ENCODE measurements at regions not wholly inside any gene's neighbourhood (a gene's known extent, or its start where the extent isn't known, plus 50 kb on each side); places are given as distances from the start of the nearest gene placed in this dataset.
A peak's percentile ranks its signal among the peaks of the same experiment; 100 is the strongest.
"Not testable (repeated sequence)": the region's sequence is repeated elsewhere in the genome, so short reads cannot be mapped to it uniquely, and the experiment has no call there.

DNA sequence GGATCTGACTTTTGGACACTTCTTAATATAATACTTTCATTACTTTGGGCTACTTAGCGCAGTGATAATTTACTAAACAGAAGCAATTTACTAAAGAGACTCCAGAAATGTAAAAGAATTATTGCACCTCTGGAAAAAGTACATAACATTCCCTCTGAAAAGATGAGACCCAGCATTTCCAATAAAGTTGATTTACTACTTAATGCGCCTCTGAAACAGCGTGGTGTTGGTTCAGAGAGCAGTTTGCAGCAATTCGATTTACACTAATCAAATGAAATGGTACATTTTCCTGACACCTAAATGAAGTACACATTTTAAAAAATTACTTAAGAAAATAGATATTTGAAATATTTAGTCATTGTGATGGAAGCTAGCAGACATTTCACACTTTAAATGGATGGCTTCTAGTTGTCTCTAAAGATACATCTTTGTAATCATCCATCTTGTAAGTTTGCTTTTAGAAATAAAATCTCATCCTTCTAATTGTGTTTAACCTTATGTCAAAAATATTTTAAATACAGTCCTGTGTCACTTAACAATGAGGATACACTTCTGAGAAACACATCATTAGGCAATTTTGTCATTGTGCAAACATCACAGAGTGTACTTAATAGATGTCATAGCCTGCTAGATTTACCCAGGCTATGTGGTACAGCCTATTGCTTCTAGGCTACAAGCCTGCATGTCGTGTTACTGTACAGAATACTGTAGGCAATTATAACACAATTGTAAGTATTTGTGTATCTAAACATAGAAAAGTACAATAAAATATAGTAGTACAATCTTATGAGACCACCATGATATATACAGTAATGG, 284.6 kb upstream of the UBE2E3 start:
- DNase-seq (ENCODE audit: low spot score) = no peak

DNA sequence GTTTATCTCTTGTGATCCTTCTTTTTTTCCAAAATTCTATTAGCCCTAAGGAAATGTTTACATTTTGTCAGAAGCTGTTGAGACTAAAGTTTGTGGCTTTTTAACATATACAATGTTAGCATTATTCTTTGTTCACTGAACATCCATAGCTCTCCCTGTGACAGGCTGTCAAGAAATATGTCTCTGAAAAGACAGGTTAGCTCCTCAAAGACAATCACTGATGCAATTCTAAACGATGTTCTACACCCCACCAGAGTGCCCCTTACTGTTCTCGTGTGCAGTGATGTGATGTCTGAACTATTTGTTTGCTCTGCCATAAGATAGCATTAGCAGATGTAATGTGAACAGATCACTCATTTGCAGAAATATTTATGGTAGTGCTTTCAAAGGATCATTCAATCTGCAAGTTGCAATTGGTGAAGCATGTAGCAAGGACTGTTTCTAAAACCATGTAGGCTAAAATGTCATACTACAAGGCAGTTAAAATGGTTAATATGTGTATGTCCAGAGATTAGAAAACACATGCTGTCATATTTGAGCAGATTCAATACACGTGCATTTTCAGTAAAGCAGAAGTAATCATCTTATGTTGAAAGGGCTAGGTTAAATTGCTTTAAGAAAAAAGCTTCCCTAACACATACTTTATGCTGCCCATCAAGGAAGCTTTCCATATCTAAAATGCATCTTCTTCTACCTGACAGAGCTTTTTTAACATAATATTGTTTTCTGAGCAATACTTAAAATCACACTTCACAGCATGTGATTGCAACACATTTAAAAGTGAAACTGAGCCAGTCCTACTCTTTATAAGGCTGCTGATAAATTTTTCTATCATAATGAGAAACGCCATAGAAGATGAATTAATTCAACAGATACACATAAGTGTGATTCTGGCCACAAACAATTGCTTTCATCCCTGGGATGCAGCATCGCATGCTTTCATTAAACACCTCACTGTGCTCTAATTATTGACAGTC, 285.7 kb upstream of the UBE2E3 start:
- DNase-seq (ENCODE audit: low spot score) = no peak

DNA sequence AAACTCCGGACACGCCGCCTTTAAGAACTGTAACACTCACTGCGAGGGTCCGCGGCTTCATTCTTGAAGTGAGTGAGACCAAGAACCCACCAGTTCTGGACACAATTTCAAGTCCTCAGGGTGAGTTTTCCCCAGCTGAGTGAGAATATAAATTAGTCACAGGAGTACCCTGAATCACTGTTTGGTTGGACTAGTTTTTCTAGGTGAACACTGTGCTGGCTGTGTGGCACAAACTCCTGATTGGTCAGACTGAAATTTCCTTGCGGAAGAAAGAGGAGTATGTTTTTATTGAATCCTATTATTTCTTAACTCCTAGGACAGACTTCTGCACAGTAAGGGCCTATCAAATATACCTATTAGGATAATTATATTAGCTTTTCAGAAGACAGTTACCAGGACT, 288.1 kb upstream of the UBE2E3 start:
- no peak for DNase-seq (ENCODE audit: low spot score)

DNA sequence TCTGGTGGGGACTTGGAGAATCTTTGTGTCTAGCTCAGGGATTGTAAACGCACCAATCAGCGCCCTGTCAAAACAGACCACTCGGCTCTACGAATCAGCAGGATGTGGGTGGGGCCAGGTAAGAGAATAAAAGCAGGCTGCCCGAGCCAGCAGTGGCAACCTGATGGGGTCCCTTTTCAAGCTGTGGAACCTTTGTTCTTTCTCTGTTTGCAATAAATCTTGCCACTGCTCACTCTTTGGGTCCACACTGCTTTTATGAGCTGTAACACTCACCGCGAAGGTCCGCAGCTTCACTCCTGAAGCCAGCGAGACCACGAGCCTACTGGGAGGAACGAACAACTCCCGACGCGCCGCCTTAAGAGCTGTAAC, 288.6 kb upstream of the UBE2E3 start:
- DNase-seq (ENCODE audit: low spot score) = not testable (repeated sequence)

DNA sequence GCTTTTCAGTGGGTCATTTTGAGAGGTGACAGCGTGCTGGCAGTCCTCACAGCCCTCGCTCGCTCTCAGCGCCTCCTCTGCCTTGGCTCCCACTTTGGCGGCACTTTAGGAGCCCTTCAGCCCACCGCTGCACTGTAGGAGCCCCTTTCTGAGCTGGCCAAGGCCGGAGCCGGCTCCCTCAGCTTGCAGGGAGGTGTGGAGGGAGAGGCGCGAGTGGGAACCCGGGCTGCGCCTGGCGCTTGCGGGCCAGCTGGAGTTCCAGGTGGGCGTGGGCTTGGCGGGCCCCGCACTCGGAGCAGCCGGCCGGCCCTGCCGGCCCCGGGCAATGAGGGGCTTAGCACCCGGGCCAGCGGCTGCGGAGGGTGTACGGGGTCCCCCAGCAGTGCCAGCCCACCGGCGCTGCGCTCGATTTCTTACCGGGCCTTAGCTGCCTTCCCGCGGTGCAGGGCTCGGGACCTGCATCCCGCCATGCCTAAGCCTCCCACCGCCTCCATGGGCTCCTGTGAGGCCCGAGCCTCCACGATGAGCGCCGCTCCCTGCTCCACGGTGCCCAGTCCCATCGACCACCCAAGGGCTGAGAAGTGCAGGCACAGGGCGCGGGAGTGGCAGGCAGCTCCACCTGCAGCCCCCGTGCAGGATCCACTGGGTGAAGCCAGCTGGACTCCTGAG, 289.1 kb upstream of the UBE2E3 start:
- DNase-seq (ENCODE audit: low spot score) = not testable (repeated sequence)

DNA sequence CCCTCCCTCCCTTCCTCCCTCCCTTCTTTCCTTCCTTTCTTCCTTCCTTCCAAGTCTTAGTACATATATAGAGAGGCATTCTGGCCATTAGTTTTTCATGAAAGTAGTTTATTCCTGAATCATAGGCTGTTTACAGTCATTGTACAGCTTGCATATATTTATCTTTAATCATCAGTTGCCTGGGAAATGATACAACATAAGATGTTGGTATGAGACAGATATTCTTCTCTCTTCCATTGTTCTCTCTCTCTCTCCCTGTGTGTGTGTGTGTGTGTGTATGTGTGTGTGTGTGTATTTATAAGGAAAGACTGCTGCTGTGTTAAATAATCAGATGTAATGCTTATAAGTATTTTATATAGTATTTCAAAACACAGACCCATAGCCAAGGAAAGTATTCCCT, 289.8 kb upstream of the UBE2E3 start:
- DNase-seq (ENCODE audit: low spot score) = no peak

DNA sequence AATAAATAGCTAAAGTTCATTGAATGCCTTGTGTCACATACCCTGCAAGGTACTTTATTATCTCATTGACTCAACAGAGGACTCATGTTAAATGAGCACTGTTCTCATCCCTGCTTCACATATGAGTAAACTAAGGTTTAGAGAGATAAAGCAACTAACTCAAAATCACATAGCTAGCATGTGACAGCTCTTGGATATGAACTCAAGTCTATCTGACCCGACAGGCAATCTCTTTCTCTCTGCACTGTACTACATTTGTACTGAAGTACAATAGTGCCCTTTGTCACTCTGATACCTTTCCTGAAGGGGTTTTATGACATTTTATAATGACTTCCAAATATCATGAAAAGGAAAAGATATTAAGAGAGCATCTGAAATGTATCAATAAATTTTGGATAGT, 297.5 kb upstream of the UBE2E3 start:
- DNase-seq (ENCODE audit: low spot score) = no peak

DNA sequence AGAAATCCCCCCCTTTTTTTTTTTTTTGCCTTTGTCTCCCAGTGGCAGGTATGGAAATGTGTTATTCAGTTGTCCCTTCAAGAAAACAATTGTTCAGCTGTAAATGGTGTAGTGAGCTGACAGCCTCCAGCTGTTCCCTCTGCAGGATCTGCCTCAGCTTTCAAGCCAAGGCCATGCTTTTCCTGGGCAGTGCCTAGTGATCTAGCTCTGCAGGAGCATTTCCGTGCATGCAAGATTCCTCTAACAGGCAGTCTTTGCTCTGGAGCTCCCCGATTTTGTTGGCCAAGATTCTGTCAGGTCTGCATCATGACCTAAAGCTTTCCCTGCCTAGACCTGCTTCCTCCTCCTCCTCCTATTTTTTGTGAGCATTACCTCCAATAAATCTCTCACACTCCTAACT, 300.7 kb upstream of the UBE2E3 start:
- peak; percentile 34 for DNase-seq (ENCODE audit: low spot score)

DNA sequence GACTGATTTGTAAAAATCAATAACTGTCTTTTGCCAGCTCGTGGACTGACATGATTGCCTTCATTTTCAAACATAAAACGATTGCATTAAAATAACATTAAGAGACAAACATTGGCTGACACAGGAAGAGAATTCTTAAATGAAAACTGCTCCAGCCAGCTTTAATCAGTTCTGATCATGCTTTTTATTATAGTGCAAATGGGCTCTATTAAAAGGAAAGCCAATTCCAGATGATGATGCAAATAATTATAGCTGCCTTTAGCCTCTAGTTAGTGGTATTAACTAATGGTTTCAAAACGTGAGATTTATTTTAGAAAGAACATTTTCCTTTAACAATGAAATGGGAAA, 301.8 kb upstream of the UBE2E3 start:
- no peak for DNase-seq (ENCODE audit: low spot score)

DNA sequence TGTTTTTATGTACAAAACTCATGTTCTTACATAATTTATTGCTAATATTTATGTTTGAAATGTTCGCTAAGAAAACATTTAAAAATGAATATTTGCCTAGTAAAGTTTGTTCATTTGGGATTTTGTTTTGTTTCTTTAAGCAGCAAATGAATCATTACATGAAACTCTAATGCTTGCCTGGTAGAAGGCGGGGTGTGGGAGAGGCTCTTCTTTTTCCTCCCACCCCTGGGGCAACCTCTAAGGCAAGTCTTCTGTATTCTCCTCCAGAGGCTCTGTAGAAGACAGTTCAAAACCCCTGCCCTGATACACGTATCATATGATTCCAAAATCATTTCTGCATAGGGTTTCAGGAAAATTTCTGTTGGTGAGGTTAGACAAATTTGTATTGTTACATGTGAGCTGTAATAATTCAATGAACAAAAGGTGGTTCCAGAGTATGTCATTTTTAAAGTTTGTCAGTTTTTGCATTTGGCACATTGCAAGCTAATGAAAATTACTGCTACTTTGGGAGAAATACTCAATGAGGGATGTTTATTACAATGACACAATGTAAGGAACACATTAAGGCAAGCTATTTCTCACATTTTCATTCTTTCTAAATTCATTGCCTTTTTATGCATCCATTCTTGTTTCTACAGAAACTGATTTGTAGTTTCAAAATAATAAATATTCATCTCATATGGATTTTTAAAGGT, 302.3 kb upstream of the UBE2E3 start:
- no peak for DNase-seq (ENCODE audit: low spot score)

DNA sequence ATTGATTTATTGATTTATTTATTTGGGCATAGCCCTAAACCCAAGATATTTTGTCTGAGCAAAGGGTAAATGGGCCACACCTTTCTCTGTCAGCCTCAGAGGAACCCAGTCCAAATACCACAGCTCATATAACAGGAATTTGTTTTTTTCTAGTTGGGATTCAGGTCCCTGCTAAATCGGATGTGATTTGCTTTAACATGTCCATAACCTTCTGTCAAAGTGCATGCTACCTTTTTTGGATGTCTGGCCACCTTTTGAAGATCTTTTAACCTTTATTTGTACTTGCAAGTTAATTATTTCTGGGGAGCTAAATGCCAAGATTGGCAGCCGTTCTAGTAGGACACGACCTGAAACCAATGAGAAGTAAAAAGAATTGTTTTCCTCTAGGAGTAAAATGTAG, 303.2 kb upstream of the UBE2E3 start:
- no peak for DNase-seq (ENCODE audit: low spot score)

DNA sequence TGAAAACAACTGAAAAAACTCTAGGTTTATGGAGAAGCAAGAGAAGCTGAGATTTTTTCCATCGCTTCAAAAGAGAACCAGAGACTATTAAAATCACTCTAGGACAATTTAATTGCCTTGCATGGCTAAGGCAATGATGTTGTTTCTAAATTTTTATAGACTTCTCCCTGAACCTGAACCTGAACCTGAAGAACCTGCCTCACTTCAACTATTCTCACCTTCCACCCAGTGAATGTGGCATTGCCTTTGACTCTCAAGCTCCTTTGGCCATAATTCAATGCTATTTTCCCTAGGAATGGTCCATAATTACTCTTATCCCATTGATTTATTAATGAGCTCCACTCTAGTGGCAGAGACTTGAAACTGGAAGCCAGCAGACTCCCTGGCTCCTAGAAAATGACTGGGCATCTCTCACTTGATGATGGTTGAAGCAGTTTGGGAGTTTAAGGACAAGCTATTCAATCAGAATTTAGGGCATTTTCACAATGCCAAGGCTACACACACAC, 303.8 kb upstream of the UBE2E3 start:
- DNase-seq (ENCODE audit: low spot score) = no peak

DNA sequence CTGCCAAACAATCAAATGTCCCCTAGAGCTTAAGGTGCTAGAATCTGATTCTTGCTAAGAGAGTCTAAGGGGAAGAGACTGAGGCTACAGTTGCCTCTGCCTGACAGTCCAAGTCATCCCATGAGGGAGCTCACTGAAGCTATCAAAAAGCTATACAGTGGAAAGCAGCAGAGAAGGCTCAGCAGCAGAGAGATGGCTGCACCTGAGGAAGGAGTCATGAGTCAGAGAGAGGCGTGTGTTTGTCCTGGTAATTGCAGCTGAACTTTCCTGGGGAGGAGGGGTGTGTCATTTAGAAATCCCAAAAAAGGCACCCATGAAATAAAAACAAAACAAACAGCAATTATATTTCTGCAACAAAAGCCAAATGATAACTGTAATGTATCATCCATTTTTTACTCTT, 305.2 kb upstream of the UBE2E3 start:
- no peak for DNase-seq (ENCODE audit: low spot score)

DNA sequence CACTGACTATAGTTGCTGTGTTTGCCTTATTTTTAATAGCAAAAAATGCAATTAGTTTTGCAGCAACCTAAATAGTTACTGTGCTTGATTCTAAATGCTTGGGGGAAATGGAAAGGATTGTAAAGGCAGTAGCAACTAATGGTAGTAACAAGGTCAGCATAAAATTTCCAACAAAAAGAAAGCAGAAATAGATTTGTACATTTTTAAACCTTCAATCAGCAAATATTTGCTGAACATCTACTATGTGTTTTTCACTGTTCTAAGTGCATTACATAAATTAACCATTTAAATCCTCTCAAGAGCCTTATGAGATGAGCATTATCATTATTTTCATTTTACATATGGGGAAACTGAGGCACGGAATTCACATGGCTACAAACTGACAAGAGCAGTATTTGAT, 308.0 kb upstream of the UBE2E3 start:
- DNase-seq (ENCODE audit: low spot score) = no peak

DNA sequence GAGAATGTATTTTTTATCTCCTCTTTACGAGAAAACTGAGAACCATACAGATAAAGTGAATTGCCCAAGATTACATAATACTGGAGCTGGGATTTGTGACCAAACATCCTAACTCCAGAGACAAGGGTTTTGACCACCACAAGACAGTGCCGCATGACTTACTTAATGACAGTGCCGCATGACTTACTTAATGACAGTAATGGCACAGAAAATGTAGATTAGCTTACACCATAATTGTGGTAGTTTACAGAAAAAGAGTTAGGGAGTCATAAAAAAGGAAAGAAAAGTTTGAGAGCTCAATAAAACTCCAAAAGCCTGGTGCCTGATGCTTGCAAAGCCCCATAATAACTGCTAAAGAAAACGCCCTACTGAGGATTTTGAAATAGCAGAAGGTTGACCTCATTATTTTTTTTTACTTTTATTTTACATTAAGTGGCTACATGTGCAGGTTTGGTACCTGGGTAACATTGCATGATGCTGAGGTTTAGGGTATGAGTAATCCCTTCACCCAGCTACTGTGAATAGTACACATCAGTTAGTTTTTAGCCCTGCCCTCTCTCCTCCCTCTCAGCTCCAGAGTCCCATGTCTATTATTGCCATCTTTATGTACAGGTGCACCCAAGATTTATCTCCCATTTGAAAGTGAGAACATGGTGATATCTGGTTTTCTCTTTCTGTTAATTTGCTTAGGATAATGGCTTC, 310.0 kb upstream of the UBE2E3 start:
- no peak for DNase-seq (ENCODE audit: low spot score)

DNA sequence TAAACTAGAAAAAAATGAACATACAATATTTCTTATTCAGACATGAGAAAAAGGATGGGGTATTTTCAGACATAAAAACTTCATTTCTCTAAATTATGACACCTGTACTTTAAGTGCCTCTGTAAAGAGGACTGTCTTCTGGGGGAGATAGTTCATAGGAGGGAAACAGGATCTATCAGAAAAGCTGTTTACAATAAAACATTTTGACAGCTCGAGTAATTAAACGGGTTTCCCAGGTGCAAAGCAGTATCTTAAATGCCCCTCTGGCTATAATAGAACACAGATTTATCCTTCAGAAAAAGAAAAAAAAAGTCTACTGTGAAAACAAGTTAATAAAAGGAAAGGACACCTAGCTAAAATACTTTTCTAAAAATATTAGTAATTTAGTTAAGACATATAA, 311.4 kb upstream of the UBE2E3 start:
- DNase-seq (ENCODE audit: low spot score) = no peak

DNA sequence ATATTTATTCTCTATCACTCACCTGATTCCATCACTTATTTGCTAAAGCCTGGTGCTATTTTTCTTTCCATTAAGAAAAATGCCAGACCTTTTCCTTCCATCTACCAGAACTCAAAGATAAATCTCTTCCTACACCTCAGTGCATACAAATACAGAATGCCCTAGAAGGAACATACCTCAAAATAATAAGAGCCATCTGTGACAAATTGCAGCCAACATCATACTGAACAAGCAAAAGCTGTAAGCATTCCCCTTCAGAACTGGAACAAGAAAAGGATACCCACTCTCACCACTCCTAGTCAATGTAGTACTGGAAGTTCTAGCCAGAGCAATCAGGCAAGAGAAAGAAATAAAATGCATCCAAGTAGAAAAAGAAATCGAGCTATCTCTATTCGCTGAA, 315.9 kb upstream of the UBE2E3 start:
- DNase-seq (ENCODE audit: low spot score) = no peak

DNA sequence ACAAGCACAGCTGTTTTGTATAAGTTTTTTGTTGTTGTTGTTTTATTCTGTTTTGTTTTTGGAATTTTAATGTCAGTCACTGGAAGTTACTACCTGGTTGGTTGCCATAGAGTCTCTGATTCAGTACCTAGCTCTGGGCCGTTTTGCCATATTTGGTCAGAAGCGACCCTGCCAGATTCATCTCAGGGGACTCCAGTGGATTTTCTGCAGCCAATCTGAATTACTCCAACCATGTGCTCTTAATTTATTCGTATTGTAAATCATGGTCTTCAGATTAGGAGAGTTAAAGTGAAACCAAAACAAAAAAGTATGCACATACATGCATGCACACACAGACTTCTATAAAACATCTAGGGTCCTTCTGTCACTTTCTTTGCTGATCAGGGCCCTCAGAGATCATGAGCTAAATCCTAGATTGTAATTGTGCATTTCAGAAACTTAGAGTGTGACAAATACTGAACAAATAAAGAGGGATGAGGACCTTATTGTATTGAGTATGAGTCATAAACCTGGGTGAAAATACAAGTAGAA, 317.4 kb upstream of the UBE2E3 start:
- DNase-seq (ENCODE audit: low spot score) = no peak

DNA sequence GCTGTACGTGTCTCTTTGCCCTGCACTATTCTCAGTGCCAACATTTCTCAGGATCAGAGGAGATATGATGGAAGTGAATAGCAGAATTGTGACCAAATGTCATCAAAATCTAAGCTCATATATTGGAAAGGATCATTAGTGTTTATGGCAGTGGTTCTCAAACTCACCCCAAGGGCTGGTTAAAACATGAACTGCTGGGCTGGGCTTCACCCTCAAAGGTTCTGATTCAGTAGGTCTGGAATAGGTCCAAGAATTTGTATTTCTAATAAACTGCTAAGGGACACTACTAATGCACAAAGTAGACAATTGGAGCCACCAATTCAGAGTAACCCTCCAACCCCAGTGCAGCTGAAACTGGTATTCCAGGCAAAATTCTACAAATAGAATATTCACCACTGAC, 317.9 kb upstream of the UBE2E3 start:
- no peak for DNase-seq (ENCODE audit: low spot score)

DNA sequence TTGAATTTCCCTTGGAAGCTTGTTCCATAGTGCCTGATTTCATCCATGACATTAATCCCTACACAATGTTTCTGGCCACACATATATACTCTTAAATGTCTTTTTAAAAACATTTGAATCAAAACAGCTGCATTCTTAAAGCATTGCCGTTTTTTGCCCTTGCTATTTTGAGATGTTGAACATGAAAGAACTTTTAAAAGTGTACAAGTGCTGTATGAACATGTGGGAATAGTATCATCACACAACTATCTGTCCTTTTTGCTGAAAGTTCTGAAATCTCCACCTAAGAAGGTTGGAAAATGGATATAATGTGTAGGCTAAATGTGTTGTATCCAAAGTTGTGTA, 318.7 kb upstream of the UBE2E3 start:
- DNase-seq (ENCODE audit: low spot score) = no peak
